DOHH2 (cell line): ENCODE measurements at regions not wholly inside any gene's neighbourhood (a gene's known extent, or its start where the extent isn't known, plus 50 kb on each side); places are given as distances from the start of the nearest gene placed in this dataset.
"Not testable (repeated sequence)": the region's sequence is repeated elsewhere in the genome, so short reads cannot be mapped to it uniquely, and the experiment has no call there.

Source experiments
- EZH2phosphoT487 ChIP-seq: fragments of 200-600 bp; sonication (generic); IDR thresholded peaks from 2 replicates; pipeline ENCODE4 v1.6.1; 2017; ENCODE audit warnings: borderline replicate concordance, mild to moderate bottlenecking, antibody characterized with exemption, low read length, moderate library complexity, mixed read lengths
- TF ChIP-seq, protein P1 (sequence below): fragments of 200-600 bp; sonication (generic); IDR thresholded peaks from one replicate; pipeline ENCODE4 v1.5.1; 2014; ENCODE audit warnings: antibody characterized with exemption, mild to moderate bottlenecking, low read depth, low read length; ENCODE audit not compliant: poor library complexity, severe bottlenecking

- TF ChIP-seq, protein P1, sequence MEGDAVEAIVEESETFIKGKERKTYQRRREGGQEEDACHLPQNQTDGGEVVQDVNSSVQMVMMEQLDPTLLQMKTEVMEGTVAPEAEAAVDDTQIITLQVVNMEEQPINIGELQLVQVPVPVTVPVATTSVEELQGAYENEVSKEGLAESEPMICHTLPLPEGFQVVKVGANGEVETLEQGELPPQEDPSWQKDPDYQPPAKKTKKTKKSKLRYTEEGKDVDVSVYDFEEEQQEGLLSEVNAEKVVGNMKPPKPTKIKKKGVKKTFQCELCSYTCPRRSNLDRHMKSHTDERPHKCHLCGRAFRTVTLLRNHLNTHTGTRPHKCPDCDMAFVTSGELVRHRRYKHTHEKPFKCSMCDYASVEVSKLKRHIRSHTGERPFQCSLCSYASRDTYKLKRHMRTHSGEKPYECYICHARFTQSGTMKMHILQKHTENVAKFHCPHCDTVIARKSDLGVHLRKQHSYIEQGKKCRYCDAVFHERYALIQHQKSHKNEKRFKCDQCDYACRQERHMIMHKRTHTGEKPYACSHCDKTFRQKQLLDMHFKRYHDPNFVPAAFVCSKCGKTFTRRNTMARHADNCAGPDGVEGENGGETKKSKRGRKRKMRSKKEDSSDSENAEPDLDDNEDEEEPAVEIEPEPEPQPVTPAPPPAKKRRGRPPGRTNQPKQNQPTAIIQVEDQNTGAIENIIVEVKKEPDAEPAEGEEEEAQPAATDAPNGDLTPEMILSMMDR, result not testable (repeated sequence)
- TF ChIP-seq EZH2phosphoT487, result not testable (repeated sequence)
Observed at GRCh38 chr17:27950225-27950624, 57.1 kb upstream of the LYRM9 start.
